HL-60 (cell line): ENCODE measurements at regions not wholly inside any gene's neighbourhood (a gene's known extent, or its start where the extent isn't known, plus 50 kb on each side); places are given as distances from the start of the nearest gene placed in this dataset.

ENCODE experiments used
- DNase-seq, 2 experiments: peaks; one replicate each; pipeline ENCODE4 v3.0.0-alpha.2; 2010 to 2020; ENCODE audit warnings: low read depth in 1 of 2, low spot score in 1 of 2
- H3K27ac ChIP-seq: fragments of 250-450 bp; sonication (Bioruptor Pico); replicated peaks from 2 replicates; pipeline ENCODE4 v1.5.1; 2020; ENCODE audit warnings: mild to moderate bottlenecking, moderate library complexity
- H3K27me3 ChIP-seq: fragments of 250-450 bp; sonication (Bioruptor Pico); 2 replicates; pipeline ENCODE4 v1.5.1; 2021; ENCODE audit warnings: mild to moderate bottlenecking, moderate library complexity; ENCODE audit not compliant: insufficient read depth, poor library complexity, severe bottlenecking
- H3K4me3 ChIP-seq: replicated peaks from 2 replicates; pipeline ENCODE4 v1.5.1; 2011; ENCODE audit warnings: mild to moderate bottlenecking, control low read depth, low read length; ENCODE audit not compliant: insufficient read depth
- GABPA ChIP-seq: IDR thresholded peaks from 2 replicates; pipeline ENCODE4 v1.6.1; 2012; ENCODE audit warnings: low read depth
- POLR2AphosphoS5 ChIP-seq: IDR thresholded peaks from 2 replicates; pipeline ENCODE4 v1.6.1; 2012; ENCODE audit warnings: low read depth
- SPI1 ChIP-seq: IDR thresholded peaks from 2 replicates; pipeline ENCODE4 v1.6.1; 2012; ENCODE audit warnings: low read depth, mild to moderate bottlenecking, borderline replicate concordance
- TF ChIP-seq, protein P1 (sequence below): IDR thresholded peaks from 2 replicates; pipeline ENCODE4 v1.6.1; 2012; ENCODE audit warnings: low read depth; ENCODE audit not compliant: insufficient replicate concordance
- TF ChIP-seq, protein P2 (sequence below): IDR thresholded peaks from one replicate; pipeline ENCODE4 v1.5.1; 2011; ENCODE audit warnings: low read length, control low read depth, inconsistent platforms; ENCODE audit not compliant: insufficient read depth

DNA sequence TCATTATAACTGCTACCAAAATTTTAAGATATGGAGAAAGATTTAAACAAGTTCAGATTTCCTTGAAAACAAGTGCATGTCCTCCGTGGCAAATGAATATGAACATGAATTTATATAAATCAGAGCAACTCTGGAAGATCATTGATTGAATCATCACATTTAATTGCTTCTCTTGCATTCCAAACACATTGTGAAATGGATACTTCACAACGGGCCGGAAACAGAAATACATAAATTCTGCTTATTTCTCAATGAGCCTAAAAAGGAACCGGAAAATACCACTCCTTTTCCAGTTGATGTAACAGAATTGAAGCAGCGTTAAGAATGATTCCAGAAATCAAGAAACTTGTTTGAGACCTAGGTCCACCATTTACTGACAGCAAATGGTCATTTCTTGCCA is 134.6 kb upstream of the BTN3A2 start:
- H3K27me3 ChIP-seq, result no peaks in the 10 kb centered on the region
- DNase-seq, result peak in 1 of 2 experiments; percentile 21
- TF ChIP-seq SPI1 (no peak), POLR2AphosphoS5 (no peak), GABPA (no peak)
- TF ChIP-seq, protein P1, sequence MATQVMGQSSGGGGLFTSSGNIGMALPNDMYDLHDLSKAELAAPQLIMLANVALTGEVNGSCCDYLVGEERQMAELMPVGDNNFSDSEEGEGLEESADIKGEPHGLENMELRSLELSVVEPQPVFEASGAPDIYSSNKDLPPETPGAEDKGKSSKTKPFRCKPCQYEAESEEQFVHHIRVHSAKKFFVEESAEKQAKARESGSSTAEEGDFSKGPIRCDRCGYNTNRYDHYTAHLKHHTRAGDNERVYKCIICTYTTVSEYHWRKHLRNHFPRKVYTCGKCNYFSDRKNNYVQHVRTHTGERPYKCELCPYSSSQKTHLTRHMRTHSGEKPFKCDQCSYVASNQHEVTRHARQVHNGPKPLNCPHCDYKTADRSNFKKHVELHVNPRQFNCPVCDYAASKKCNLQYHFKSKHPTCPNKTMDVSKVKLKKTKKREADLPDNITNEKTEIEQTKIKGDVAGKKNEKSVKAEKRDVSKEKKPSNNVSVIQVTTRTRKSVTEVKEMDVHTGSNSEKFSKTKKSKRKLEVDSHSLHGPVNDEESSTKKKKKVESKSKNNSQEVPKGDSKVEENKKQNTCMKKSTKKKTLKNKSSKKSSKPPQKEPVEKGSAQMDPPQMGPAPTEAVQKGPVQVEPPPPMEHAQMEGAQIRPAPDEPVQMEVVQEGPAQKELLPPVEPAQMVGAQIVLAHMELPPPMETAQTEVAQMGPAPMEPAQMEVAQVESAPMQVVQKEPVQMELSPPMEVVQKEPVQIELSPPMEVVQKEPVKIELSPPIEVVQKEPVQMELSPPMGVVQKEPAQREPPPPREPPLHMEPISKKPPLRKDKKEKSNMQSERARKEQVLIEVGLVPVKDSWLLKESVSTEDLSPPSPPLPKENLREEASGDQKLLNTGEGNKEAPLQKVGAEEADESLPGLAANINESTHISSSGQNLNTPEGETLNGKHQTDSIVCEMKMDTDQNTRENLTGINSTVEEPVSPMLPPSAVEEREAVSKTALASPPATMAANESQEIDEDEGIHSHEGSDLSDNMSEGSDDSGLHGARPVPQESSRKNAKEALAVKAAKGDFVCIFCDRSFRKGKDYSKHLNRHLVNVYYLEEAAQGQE, result no peak
- TF ChIP-seq, protein P2, sequence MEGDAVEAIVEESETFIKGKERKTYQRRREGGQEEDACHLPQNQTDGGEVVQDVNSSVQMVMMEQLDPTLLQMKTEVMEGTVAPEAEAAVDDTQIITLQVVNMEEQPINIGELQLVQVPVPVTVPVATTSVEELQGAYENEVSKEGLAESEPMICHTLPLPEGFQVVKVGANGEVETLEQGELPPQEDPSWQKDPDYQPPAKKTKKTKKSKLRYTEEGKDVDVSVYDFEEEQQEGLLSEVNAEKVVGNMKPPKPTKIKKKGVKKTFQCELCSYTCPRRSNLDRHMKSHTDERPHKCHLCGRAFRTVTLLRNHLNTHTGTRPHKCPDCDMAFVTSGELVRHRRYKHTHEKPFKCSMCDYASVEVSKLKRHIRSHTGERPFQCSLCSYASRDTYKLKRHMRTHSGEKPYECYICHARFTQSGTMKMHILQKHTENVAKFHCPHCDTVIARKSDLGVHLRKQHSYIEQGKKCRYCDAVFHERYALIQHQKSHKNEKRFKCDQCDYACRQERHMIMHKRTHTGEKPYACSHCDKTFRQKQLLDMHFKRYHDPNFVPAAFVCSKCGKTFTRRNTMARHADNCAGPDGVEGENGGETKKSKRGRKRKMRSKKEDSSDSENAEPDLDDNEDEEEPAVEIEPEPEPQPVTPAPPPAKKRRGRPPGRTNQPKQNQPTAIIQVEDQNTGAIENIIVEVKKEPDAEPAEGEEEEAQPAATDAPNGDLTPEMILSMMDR, result no peak
- peak overlapping the region; percentile 35 for H3K27ac ChIP-seq
- no peak overlapping the region for H3K4me3 ChIP-seq

DNA sequence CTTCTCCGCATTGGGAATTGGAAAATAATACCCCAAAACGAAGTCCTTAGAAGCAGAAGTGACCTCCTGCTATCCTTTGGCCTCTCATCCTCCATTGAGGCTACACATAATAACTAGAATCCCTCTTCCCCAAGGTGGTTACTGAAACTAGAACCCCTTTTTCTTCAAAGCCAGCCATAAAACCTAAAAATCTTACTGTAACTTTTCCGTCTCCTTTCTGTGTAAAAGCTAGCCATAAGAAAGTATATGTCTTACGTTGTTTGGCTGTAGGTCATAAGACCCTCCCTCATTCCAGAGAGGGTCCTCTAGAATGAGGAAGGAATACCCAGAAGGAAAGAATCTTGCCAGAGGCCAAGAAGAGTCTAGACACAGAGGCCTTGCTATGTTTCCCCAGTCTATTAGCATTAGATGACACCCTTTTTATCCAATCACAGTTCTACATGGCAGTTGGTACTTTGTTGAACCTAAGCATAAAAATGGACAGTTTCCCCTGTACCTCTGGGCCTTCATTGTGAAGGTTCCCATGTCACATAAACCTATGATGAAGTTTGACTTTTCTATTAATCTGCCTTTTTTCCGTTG is 133.9 kb upstream of the BTN3A2 start:
- Histone ChIP-seq H3K27ac (peak overlapping the region; percentile 35), H3K27me3 (no peaks in the 10 kb centered on the region), H3K4me3 (no peak overlapping the region)
- TF ChIP-seq, protein P2, result no peak
- TF ChIP-seq POLR2AphosphoS5 (no peak), SPI1 (no peak), GABPA (no peak)
- TF ChIP-seq, protein P1, result no peak
- no peak for DNase-seq

DNA sequence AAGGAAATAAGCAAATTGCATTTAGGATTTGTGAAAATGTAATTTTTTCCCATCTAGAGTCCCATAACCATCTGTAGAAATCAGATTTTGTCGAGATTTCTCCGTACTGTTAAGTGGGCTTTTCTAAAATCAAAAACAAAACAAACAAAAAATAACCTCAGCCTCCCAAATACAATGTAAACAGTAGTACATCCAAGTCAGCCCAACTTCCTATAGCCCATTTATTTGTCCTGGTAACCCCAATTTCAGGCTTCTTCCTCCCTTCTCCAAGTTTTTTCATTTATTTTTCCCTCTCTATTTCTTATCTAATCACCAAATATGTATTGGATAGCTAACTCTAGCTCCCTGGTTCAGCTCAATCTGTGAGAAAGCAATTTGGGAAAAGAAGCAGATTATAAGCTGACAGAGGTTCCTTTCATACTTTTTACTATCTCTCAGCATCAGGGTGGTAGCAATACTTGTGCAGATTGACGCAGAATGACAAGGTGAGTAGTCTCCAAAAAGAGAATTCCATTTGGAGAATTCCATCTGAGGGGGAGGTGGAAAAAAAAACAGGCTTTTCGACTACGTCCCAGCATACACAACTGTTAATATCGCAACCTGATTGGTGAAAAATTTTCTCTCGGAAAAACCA is 132.6 kb upstream of the BTN3A2 start:
- Histone ChIP-seq H3K27me3 (no peaks in the 10 kb centered on the region), H3K4me3 (no peak overlapping the region), H3K27ac (no peak overlapping the region)
- TF ChIP-seq SPI1, result no peak
- TF ChIP-seq GABPA, result no peak
- no peak for DNase-seq

DNA sequence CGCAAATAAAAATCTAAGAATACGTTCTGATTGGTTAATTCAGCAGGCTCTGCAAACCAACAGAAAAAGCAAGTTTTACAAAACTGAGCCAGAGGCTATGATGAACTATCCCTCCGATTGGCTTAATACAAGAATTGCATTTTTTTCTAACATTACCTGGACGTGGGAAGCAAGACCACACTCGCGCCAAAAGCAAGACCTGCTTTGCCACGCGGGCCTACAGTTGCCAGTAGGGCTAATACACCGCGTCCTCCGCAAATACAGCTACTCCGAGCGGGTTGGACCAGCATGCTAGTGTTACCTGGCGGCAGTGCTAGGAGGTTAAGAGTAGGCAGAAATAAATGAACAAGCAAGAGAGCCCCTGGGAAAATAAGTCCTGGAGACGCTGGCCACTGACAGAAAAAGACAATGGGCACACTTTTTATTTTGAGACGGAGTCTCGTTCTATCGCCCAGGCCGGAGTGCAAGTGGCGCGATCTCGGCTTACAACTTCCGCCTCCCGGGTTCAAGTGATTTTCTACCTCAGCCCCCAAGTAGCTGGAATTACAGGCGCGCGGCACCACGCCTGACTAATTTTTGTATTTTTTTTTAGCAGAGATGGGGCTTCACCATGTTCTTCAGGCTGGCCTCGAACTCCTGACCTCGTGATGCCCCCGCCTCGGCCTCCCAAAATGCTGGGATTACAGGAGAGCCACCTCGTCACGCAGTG is 131.9 kb upstream of the BTN3A2 start:
- peak overlapping the region; percentile 74; the same call in 1 of the 2 replicates for H3K27ac ChIP-seq
- H3K4me3 ChIP-seq, result no peak overlapping the region
- no peak for DNase-seq
- TF ChIP-seq SPI1 (no peak), POLR2AphosphoS5 (no peak), GABPA (no peak)
- TF ChIP-seq, protein P1, result no peak
- TF ChIP-seq, protein P2, result no peak
- no peaks in the 10 kb centered on the region for H3K27me3 ChIP-seq
